KBM-7 (cell line): ENCODE measurements at regions not wholly inside any gene's neighbourhood (a gene's known extent, or its start where the extent isn't known, plus 50 kb on each side); places are given as distances from the start of the nearest gene placed in this dataset.
A peak's percentile ranks its signal among the peaks of the same experiment; 100 is the strongest.

ENCODE experiments used
- DNase-seq: peaks from one replicate; pipeline ENCODE4 v3.0.0-alpha.2; 2015
- in situ Hi-C: fragments of 300-500 bp; cut with MboI; formaldehyde crosslinking; loops from 2 replicates; pipeline ENCODE4 v1.14.3; 2020; ENCODE audit warnings: low sequenced_read_pairs, low pct_unique_long_range_greater_than_20kb, mixed read lengths

- DNase-seq, result no peak
These were observed 143.8 kb upstream of the LMCD1 start for GRCh38 chr3:8357859-8358258.

GRCh38 chr3:8359133-8359532, 142.5 kb upstream of the LMCD1 start:
- no peak for DNase-seq
- in situ Hi-C loops, result no loop called here

More at GRCh38 chr3:8357859-8358258, 143.8 kb upstream of the LMCD1 start:
- in situ Hi-C loops, result no loop called here

GRCh38 chr3:8363200-8363599, 138.4 kb upstream of the LMCD1 start:
- in situ Hi-C loops, result no loop called here
- no peak for DNase-seq

GRCh38 chr3:8365541-8365940, 136.1 kb upstream of the LMCD1 start:
- in situ Hi-C loops, result no loop called here
- no peak for DNase-seq

GRCh38 chr3:8366219-8366810, 135.3 kb upstream of the LMCD1 start:
- no peak for DNase-seq
- in situ Hi-C loops, result no loop called here

- no peak for DNase-seq
- in situ Hi-C loops, result no loop called here
These were observed 133.0 kb upstream of the LMCD1 start for GRCh38 chr3:8368598-8368997.

- in situ Hi-C loops, result no loop called here
- DNase-seq, result no peak
These were observed 132.0 kb upstream of the LMCD1 start for GRCh38 chr3:8369638-8370037.

- DNase-seq, result no peak
These were observed 130.5 kb upstream of the LMCD1 start for GRCh38 chr3:8371085-8371551.

GRCh38 chr3:8371960-8372463, 129.6 kb upstream of the LMCD1 start:
- in situ Hi-C loops, result no loop called here
- DNase-seq, result no peak

More at GRCh38 chr3:8371085-8371551, 130.5 kb upstream of the LMCD1 start:
- in situ Hi-C loops, result no loop called here

GRCh38 chr3:8380904-8381704, 120.5 kb upstream of the LMCD1 start:
- DNase-seq, result no peak
- in situ Hi-C loops, result no loop called here

- in situ Hi-C loops, result no loop called here
- DNase-seq, result no peak
These were observed 115.6 kb upstream of the LMCD1 start for GRCh38 chr3:8385848-8386620.

- no peak for DNase-seq
- in situ Hi-C loops, result no loop called here
These were observed 114.1 kb upstream of the LMCD1 start for GRCh38 chr3:8387571-8387970.

GRCh38 chr3:8399686-8400085, 101.9 kb upstream of the LMCD1 start:
- in situ Hi-C loops, result no loop called here

GRCh38 chr3:8400911-8401310, 100.7 kb upstream of the LMCD1 start:
- DNase-seq, result no peak
- in situ Hi-C loops, result no loop called here

More at GRCh38 chr3:8399686-8400085, 101.9 kb upstream of the LMCD1 start:
- DNase-seq, result no peak

- DNase-seq, result no peak
- in situ Hi-C loops, result no loop called here
These were observed 97.6 kb upstream of the LMCD1 start for GRCh38 chr3:8403996-8404395.

GRCh38 chr3:8405144-8405543, 96.5 kb upstream of the LMCD1 start:
- DNase-seq, result no peak
- in situ Hi-C loops, result no loop called here

- DNase-seq, result no peak
- in situ Hi-C loops, result no loop called here
These were observed 95.1 kb upstream of the LMCD1 start for GRCh38 chr3:8406479-8406878.

- DNase-seq, result no peak
- in situ Hi-C loops, result no loop called here
These were observed 88.2 kb upstream of the LMCD1 start for GRCh38 chr3:8413337-8413926.

GRCh38 chr3:8416965-8417364, 84.7 kb upstream of the LMCD1 start:
- peak; percentile 47 for DNase-seq
- in situ Hi-C loops, result no loop called here
